ENCODE measurements at regions not wholly inside any gene's neighbourhood (a gene's known extent, or its start where the extent isn't known, plus 50 kb on each side); places are given as distances from the start of the nearest gene placed in this dataset.

- TF ChIP-seq CTCF (IDR thresholded peaks at IDR 0.05) (no peak), POLR2A (IDR thresholded peaks at IDR 0.05) (no peak)
Measured at GRCh38 chrX:112137276-112137675, 54.7 kb upstream of the TRPC5 start.
